ENCODE measurements at regions not wholly inside any gene's neighbourhood (a gene's known extent, or its start where the extent isn't known, plus 50 kb on each side); places are given as distances from the start of the nearest gene placed in this dataset.

DNA sequence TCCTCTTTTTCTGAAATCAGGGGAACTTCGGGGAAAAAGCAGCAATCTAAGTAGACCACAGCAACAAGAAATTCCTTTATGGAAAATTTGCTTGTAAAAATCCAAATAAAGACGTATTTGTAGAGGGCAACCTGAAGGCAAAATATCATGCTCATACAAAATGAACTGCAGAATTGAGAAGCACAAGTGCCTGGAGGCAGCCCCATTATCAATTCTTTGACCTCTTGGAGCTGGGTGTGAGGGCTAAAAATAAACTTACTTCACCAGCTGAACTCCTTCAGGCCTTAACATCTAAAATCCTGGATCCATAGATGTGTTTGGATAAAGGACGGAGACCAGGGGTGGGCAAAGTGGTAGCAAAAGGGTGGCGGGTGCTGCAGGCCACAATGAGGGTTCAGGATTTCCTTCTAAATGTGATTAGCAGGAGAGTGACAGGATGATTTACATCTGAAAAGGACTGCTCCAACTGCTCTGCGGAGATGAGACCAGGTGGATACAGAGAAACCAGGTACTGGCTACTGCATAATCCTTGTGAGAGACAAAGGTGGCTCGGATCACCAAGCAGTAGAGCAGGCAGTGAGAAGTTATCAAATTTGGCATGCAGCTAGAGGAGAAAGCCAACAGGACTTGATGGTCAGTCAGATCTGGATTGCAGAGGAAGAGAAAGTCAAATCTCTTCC, 81.7 kb upstream of the TJP1 start:
- H3K79me2 ChIP-seq (ENCODE audit: insufficient read depth, low read length), result no peaks in the 10 kb centered on the region
- H3K4me1 ChIP-seq (ENCODE audit: insufficient read depth, low read length), result peaks cover 10% of the 10 kb centered on the region
- no peak overlapping the region for H3K18ac ChIP-seq (ENCODE audit: insufficient read length, low read depth, low read length)
- H2BK120ac ChIP-seq (ENCODE audit: low read depth, low read length, poor library complexity, severe bottlenecking), result no peak overlapping the region
- H4K91ac ChIP-seq (ENCODE audit: insufficient read length, low read depth, low read length), result no peak overlapping the region
- peaks cover 0 to 2% of the 10 kb centered on the region in 2 experiments; a peak in 2 of 5 replicates for H3K9me3 Mint-ChIP-seq
- WGBS (ENCODE audit: extremely low coverage, insufficient read length, low lambda C conversion rate), result no CpG with 5 or more reads among the region's 6 CpGs
- H3K56ac ChIP-seq (ENCODE audit: insufficient read length, low read depth, low read length), result no peak overlapping the region
- H2BK12ac ChIP-seq (ENCODE audit: insufficient read length, low read depth, low read length), result no peak overlapping the region
- H2BK5ac ChIP-seq (ENCODE audit: insufficient read length, low read length), result no peak overlapping the region
- H3K27me3 ChIP-seq (ENCODE audit: insufficient read depth, low read length), result no peaks in the 10 kb centered on the region
- H3K36me3 Mint-ChIP-seq (ENCODE audit: insufficient read depth in 1 of 3, low read depth in 3 of 3), result peaks cover 0 to 7% (median 2%) of the 10 kb centered on the region in 3 experiments; a peak in 1 of 7 replicates
- H4K5ac ChIP-seq (ENCODE audit: insufficient read length, low read depth, low read length), result no peak overlapping the region
- H3K9ac ChIP-seq (ENCODE audit: extremely low read depth, insufficient read length, low read length), result no peak overlapping the region
- no peaks in the 10 kb centered on the region for H3K27me3 Mint-ChIP-seq (ENCODE audit: low read depth)
- H3K14ac ChIP-seq (ENCODE audit: insufficient read depth, low read length), result no peak overlapping the region
- no peaks in the 10 kb centered on the region for H3K79me1 ChIP-seq (ENCODE audit: insufficient read depth, low read depth, low read length, poor library complexity, severe bottlenecking)
- H3K4me3 Mint-ChIP-seq, result no peak overlapping the region
- no peak overlapping the region for H3K23ac ChIP-seq (ENCODE audit: insufficient read length, low read depth, low read length)
- H3K23me2 ChIP-seq (ENCODE audit: insufficient read length, low read depth, low read length, poor library complexity, severe bottlenecking), result no peaks in the 10 kb centered on the region
- H2AK5ac ChIP-seq (ENCODE audit: insufficient read length, low read length), result no peak overlapping the region
- peak overlapping the region; percentile 83 for H2BK20ac ChIP-seq (ENCODE audit: low read depth, low read length, poor library complexity, severe bottlenecking)
- peak overlapping the region; percentile 32 for H3K27ac ChIP-seq (ENCODE audit: insufficient read length, low read depth, low read length)
- H3K4me1 Mint-ChIP-seq, result peaks cover 38 to 40% of the 10 kb centered on the region in 2 experiments
- peak overlapping the region; percentile 8 for H3K4me2 ChIP-seq (ENCODE audit: insufficient read depth, insufficient read length, low read length)
- no peak overlapping the region for H4K8ac ChIP-seq (replicated peaks; ENCODE audit: insufficient read length, low read depth, low read length)
- H2BK15ac ChIP-seq (ENCODE audit: low read depth, low read length), result no peak overlapping the region
- peak overlapping the region; percentile 13 for H3T11ph ChIP-seq (ENCODE audit: low read length)
- H4K20me1 ChIP-seq (ENCODE audit: control insufficient read depth, insufficient read depth, insufficient read length), result no peaks in the 10 kb centered on the region
- peak overlapping the region; percentile 79 to 98 (median 90); a peak in 6 of 7 replicates for H3K27ac Mint-ChIP-seq
- no peak overlapping the region for H3K4ac ChIP-seq (ENCODE audit: low read depth, low read length)
- H2AFZ ChIP-seq (ENCODE audit: low read length), result no peak overlapping the region
- H3K9me3 ChIP-seq (ENCODE audit: control insufficient read depth, low read depth, low read length), result no peaks in the 10 kb centered on the region
- TF ChIP-seq CTCF (conservative IDR thresholded peaks at IDR 0.05), result no peak
- DNase-seq, result peak; percentile 68
